Umbilical cord (tissue), 1 donor: ENCODE measurements at regions not wholly inside any gene's neighbourhood (a gene's known extent, or its start where the extent isn't known, plus 50 kb on each side); places are given as distances from the start of the nearest gene placed in this dataset.

ENCODE experiments used
- DNase-seq: peaks from one replicate; pipeline ENCODE4 v3.0.0-alpha.2; 2015; ENCODE audit warnings: low spot score

DNA sequence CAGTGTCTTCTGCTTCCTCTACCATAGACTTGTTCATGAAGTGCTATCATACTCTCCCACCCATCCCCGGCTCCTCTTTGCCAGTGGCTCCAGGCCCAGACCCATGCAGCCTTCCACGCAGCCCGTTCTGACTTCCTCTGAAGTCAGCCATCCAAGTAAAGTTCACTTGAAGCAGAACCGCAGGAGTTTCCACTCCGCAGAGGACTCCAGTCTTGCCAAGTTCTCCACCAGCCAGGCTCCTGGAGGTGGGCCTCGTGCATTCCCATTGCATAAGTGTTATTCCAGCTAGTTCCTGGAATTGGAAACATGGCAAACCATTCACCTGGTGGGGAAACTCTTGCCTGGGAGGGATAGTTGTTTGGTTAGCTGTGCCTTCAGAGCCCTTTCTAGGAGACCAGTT, 185.1 kb downstream of the PLPP3 start:
- DNase-seq, result no peak

GRCh38 chr1:56390934-56391731, 188.2 kb downstream of the PLPP3 start:
- no peak for DNase-seq

DNA sequence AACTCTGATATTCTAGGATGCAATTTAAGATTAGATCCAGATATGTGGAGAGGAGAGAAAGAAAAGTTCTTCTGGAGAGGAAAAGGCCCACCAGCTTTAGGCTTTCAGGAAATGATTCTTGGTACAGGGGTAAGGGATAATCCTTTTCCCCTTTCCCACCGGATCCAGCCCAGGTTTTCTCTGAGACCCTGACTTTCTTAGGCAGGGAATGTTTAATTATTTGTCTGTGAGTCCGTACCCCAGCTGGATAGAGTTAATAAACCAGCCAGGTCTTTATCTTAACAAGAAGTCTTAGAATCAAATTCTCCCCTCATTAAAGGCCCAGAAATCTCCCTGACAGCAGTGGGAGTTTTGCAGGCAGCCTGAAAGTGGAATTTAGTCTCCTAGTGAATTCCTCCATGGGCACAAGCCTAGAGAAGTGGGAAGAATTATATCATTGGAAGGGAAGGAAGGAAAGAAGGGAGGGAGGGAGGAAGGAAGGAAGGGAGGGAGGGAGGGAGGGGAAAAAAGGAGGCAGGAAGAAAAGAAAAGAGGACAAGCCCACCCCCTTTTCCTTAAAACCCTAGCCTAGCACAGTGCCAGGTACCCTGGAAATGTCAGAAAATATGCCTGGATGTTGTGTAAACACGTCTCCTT, 189.0 kb downstream of the PLPP3 start:
- no peak for DNase-seq

DNA sequence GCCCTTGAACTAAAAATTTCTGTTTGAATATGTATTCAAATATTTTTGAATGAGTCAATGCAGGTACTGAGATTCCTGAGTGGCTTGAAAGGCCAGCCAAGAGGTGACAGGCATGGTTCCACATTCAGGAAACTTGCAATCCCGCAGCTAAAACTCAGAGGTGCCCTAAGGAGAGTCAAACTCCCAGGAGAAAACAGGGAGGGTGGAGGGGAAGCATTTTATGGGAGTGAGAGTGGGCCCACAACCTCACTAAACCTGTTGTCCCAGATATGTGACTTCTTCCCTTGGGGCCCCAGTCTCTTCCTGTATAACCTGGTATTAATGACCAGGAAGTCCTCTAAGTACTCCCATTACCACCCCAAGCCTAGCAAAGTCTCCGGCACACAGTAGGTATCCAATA, 189.6 kb downstream of the PLPP3 start:
- DNase-seq, result no peak

GRCh38 chr1:56387071-56387740, 192.2 kb downstream of the PLPP3 start:
- no peak for DNase-seq

DNA sequence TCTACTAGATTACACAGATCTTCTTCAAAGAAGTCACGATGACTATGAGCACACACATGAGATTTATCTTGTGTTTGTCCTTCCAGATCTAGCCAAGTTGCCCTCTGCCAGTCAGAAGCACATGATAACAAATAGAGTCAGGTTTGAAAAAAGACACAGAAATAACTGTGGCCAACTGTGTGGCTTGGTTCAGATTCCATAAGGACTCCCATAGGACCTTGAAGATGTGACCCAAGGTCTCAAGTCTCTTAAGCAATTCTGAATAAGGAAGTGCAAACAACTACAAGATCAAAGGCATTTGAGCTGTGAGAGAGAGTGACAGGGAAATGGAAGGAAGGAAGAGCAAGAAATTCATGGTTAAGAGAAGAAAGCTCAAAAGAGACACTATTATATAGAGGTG, 194.0 kb downstream of the PLPP3 start:
- DNase-seq, result no peak

GRCh38 chr1:56382929-56383328, 196.4 kb downstream of the PLPP3 start:
- no peak for DNase-seq

DNA sequence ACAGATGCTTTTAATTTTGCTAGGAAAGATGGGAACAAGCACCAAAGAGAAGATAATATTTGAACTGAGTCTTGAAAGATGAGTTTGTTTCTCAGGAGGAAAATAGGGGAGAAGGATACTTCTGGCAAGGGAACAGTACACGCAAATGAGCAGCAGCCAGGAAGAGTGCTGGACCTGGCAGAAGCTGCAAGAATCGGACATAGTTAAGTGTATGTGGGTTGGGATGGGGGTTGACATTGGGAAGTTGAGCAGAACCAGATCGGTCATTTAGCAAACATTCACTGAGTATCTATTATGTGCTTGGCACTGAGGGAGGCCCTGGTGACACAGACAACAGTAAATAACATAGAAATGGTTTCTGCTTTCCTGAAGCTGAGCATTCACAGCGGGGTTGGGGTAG, 198.8 kb downstream of the PLPP3 start:
- DNase-seq, result no peak

GRCh38 chr1:56378341-56379070, 200.9 kb downstream of the PLPP3 start:
- DNase-seq, result no peak

- peak; percentile 73 for DNase-seq
These were observed 201.9 kb downstream of the PLPP3 start for GRCh38 chr1:56377431-56377830.

- DNase-seq, result peak; percentile 78
These were observed 203.0 kb downstream of the PLPP3 start for GRCh38 chr1:56376188-56376984.

DNA sequence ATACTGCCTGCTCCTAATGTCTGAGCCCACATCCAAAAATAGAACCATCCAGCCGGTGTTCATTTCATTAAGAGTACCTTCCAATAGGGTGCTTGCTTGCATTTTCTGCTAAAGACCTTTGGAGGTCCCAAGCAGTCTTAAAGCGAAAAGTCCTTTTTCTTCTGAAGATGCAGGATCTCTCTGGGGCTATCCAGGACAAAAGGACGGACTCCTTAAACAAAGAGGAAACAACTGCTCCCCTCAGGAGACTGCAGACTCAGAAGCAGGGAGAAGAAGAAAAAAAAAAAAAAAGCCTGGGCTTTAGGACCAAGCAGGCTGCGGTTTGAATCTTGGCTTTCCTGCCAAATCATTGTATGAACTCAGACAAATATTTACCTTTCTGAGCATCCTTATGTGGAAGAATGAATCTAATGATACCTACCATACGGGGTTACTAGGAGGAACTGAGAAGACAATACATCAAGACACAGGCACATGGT, 204.0 kb downstream of the PLPP3 start:
- no peak for DNase-seq

DNA sequence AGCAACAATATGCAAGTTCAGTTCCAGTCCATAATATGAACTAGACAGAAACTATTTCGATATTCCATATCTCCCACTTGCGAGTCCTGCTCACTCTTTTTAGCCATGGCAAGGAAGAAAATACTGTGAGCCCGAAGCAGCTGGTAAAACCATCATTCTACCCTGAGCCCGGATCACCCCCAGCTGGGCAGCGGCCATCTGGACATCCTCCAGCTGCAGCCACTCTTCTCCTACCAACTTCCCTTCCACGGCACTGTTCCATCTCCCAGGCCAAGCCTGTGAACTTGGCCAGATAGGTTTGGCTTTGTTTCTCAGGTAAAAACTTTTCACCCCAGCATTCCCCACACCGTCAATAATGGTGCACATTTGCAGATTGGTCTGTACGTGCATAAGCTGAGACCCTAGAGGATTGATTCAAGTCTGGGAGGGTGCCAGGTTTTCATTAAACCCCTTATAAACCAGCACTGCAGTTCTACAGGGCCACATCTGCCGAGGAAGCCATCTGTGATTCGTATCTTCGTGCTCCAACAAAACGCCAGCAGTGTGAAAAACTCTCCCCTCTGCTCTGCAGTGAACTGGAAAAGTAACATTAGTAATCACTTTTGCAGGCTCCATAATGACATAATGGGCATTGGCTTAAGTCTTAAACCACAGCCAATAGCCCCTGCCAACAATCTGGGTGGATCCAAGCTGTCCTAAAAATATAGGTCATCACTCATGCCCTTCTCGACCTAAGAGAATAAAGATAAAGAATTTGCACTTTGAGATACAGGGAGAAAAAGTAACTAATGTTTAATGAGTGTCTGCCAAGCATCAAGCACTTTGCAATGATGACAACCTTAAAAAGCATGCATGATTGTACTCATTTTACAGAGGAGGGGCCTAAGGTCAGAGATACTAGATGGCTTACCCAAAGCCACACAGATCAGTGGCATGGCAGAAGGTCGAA, 205.1 kb downstream of the PLPP3 start:
- peak; percentile 96 for DNase-seq

DNA sequence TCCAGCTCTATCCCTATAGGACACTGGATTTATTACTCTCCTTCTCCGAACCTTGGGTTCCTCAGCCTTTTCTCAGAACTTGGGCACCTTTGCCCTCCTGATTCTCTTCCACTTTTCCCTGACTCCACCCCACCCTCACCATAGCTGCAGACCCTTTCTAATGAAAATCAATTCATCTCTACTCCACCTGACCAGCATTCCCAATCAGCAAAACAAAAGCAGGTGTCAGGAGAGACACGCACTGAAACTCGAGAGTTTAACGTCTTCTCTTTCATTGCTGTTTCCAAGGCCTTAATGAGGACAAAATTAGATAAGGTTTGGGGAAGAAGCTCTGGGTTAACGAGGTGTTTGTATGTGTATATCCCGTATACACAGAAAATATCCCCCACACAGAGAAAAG, 208.8 kb downstream of the PLPP3 start:
- DNase-seq, result no peak

- DNase-seq, result no peak
These were observed 216.2 kb downstream of the PLPP3 start for GRCh38 chr1:56363007-56363770.

DNA sequence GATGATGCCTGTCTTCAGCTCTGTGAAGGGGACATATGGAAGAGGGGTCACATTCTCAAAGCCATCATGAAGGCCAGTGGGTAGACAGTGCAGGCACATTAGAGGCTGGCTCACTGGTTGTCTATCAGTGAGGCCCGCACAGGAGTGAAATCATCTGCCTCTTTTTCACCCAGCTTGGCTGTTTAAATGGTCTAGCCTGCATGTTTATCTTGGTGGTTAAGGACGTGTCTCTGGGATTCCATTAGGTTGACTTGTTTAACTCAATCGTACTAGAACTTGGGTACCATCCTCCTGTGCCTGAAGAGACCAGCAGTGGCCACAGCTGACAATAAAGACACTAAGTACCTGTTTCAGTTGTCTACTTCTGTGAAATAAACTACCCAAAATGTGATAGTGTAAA, 219.3 kb downstream of the PLPP3 start:
- DNase-seq, result no peak

- no peak for DNase-seq
These were observed 220.3 kb downstream of the PLPP3 start for GRCh38 chr1:56359056-56359455.

DNA sequence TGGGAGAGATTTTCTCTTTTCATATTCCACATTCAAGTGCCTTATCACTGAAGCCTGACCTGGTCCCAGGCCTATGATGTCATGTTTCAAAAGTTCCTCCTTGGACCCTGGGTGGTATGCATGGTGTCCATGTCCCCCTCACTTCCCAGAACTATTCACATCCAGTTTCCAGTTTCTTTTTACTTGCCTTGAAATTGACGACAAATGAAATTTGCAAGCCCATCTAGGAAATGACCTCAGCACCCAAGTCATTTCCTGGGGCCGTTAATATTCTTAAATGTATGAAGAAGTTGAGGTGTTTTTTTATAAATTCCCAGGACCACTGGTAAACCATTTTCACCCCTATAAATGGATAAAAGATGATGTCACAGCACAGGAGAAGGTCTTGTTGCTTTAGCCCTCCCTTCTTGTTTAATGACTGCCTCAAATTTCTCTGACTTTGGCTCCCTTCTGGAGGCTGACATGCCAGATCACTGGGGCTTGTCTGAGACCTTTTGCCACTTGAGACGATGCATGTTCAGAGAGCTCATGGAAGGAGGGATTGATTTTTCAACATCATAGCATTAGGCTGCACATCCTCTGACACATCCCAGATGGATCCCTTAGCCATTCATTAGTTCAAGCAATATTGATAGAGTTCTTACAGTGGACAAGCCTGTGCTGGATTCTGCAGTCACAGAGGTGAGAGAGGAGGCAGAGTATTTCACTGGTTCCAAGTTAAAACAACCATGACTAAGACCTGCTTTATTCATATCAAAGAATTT, 221.3 kb downstream of the PLPP3 start:
- peak; percentile 47 for DNase-seq
